Stomach (tissue), 8 donors: ENCODE measurements at regions not wholly inside any gene's neighbourhood (a gene's known extent, or its start where the extent isn't known, plus 50 kb on each side); places are given as distances from the start of the nearest gene placed in this dataset.

Experiments
- DNase-seq, 2 donors: peaks; one replicate each; pipeline versions ENCODE4 v3.0.0 to v3.0.0-alpha.2; 2013 to 2019
- H3K27ac ChIP-seq, 5 donors: fragments of 200-600 bp in 4 of 5; sonication (generic) in 4 of 5; one replicate each; pipeline ENCODE4 v1.5.1; 2013 to 2019; ENCODE audit warnings: mild to moderate bottlenecking in 1 of 5, moderate library complexity in 1 of 5
- H3K27me3 ChIP-seq, 3 donors: fragments of 200-600 bp; sonication (generic); one replicate each; pipeline ENCODE4 v1.5.1; 2017 to 2019; ENCODE audit warnings: mixed run types in 1 of 3
- H3K36me3 ChIP-seq, 4 donors: fragments of 200-600 bp; sonication (generic); 1 replicate in 3 of 4; 2 replicates in 1 of 4; pipeline ENCODE4 v1.5.1; 2016 to 2019
- H3K4me1 ChIP-seq, 4 donors: fragments of 200-600 bp; sonication (generic); one replicate each; pipeline ENCODE4 v1.5.1; 2016 to 2019
- H3K4me3 ChIP-seq, 4 donors: fragments of 200-600 bp; sonication (generic) in 3 of 4; one replicate each; pipeline ENCODE4 v1.5.1; 2016 to 2019; ENCODE audit warnings: mild to moderate bottlenecking in 1 of 4
- H3K9me3 ChIP-seq, 4 donors: fragments of 200-600 bp; sonication (generic); one replicate each; pipeline ENCODE4 v1.5.1; 2016 to 2019
- CTCF ChIP-seq, 7 experiments: fragments of 450-650 bp in 4 of 7; fragments of 200-600 bp in 3 of 7; sonication (generic) in 3 of 7; IDR thresholded peaks; one replicate each; pipeline ENCODE4 v1.5.1; 2016 to 2019; ENCODE audit warnings: antibody characterized with exemption in 7 of 7, control low read depth in 2 of 7, mild to moderate bottlenecking in 1 of 7
- EP300 ChIP-seq: sonication (generic); formaldehyde crosslinking; IDR thresholded peaks from one replicate; pipeline ENCODE4 v1.6.1; 2017; ENCODE audit warnings: antibody characterized with exemption
- POLR2A ChIP-seq, 4 donors: fragments of 450-650 bp; IDR thresholded peaks; one replicate each; pipeline ENCODE4 v1.6.1; 2016; ENCODE audit warnings: antibody characterized with exemption in 4 of 4, control low read depth in 2 of 4, mild to moderate bottlenecking in 1 of 4, moderate library complexity in 1 of 4
- POLR2AphosphoS5 ChIP-seq, 3 donors: sonication (generic); formaldehyde crosslinking; IDR thresholded peaks; one replicate each; pipeline ENCODE4 v1.6.1; 2016; ENCODE audit warnings: antibody characterized with exemption in 3 of 3
- WGBS, 5 donors: extraction: QIAGEN DNeasy Blood & Tissue Kit in 3 of 5; methylation state at CpG; one replicate each; pipeline versions ENCODE4 v1.1.5 to v1.1.7; 2013 to 2018; 5-methylcytosine and 5-hydroxymethylcytosine counted together
- intact Hi-C: fragments of 100-400 bp; cut with DNase I; formaldehyde crosslinking; loops from one replicate; pipeline ENCODE4 v1.15.1; 2023; ENCODE audit warnings: low total_unique reads
- donor health status: healthy with polysubstance abuse.
- donor health status: Bipolar disorder and iron deficiency.
- donor health status: healthy.

GRCh38 chr11:94694309-94695060 is 73.7 kb upstream of the AMOTL1 start:
- no peak for DNase-seq
- intact Hi-C loops = no loop called here
- no peaks in the 10 kb centered on the region for H3K27me3 ChIP-seq
- H3K4me1 ChIP-seq = no peaks in the 10 kb centered on the region
- WGBS, 5 donors = 86 to 90% (median 87%) methylated on average over 3 to 4 of the region's 4 CpGs
- TF ChIP-seq CTCF (IDR thresholded peaks at IDR 0.05) = no peak
- no peak for TF ChIP-seq EP300
- no peak for TF ChIP-seq POLR2A (IDR thresholded peaks at IDR 0.05)
- H3K36me3 ChIP-seq = no peaks in the 10 kb centered on the region
- no peak overlapping the region for H3K27ac ChIP-seq
- no peak overlapping the region for H3K4me3 ChIP-seq
- H3K9me3 ChIP-seq = no peaks in the 10 kb centered on the region

DNA sequence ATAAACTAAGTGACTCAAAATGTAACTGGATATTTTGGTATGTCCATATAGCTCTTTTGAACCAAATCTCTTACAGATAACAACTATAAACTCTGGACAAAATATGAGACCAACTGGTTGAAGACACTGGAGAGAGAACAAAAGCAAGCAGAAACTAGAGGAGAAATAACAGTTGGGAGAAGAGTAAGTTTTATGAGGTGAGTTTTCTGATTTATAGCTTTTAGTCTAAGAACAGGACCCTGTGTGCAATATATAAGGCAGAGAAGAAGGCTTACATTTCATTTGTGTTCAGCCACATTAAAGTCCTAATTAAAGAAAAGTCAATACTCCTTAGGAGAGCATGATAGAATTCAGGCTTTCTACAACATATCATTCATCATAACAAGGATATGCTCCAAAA is 71.0 kb upstream of the AMOTL1 start:
- intact Hi-C loops = no loop called here
- Histone ChIP-seq H3K4me3 (no peak overlapping the region), H3K9me3 (no peaks in the 10 kb centered on the region), H3K36me3 (no peaks in the 10 kb centered on the region), H3K4me1 (no peaks in the 10 kb centered on the region), H3K27ac (no peak overlapping the region), H3K27me3 (no peaks in the 10 kb centered on the region)
- TF ChIP-seq POLR2AphosphoS5 (IDR thresholded peaks at IDR 0.05) (no peak), POLR2A (IDR thresholded peaks at IDR 0.05) (no peak), CTCF (IDR thresholded peaks at IDR 0.05) (no peak), EP300 (no peak)
- no peak for DNase-seq

GRCh38 chr11:94700622-94701021 is 67.5 kb upstream of the AMOTL1 start:
- 48 to 73% (median 60%) methylated on average over 1 of the region's 1 CpG for WGBS, 5 donors
- no peaks in the 10 kb centered on the region for H3K9me3 ChIP-seq

GRCh38 chr11:94702481-94702880 is 65.7 kb upstream of the AMOTL1 start:
- H3K9me3 ChIP-seq = no peaks in the 10 kb centered on the region
- 94 to 100% (median 97%) methylated on average over 1 of the region's 1 CpG for WGBS, 5 donors
- H3K36me3 ChIP-seq = no peaks in the 10 kb centered on the region
- intact Hi-C loops = no loop called here
- H3K4me1 ChIP-seq = peaks cover 0 to 7% (median 0%) of the 10 kb centered on the region in 4 donors
- H3K27me3 ChIP-seq = no peaks in the 10 kb centered on the region
- TF ChIP-seq POLR2AphosphoS5 (IDR thresholded peaks at IDR 0.05) (no peak), POLR2A (IDR thresholded peaks at IDR 0.05) (no peak), CTCF (IDR thresholded peaks at IDR 0.05) (no peak), EP300 (no peak)
- no peak for DNase-seq
- H3K27ac ChIP-seq = no peak overlapping the region
- no peak overlapping the region for H3K4me3 ChIP-seq

More at GRCh38 chr11:94700622-94701021, 67.5 kb upstream of the AMOTL1 start:
- TF ChIP-seq CTCF (IDR thresholded peaks at IDR 0.05) (no peak), POLR2AphosphoS5 (IDR thresholded peaks at IDR 0.05) (no peak), POLR2A (IDR thresholded peaks at IDR 0.05) (no peak), EP300 (no peak)
- Histone ChIP-seq H3K36me3 (no peaks in the 10 kb centered on the region), H3K27ac (no peak overlapping the region), H3K4me1 (no peaks in the 10 kb centered on the region), H3K27me3 (no peaks in the 10 kb centered on the region), H3K4me3 (no peak overlapping the region)
- intact Hi-C loops = no loop called here
- DNase-seq = no peak
